Adrenal gland (tissue), 9 donors: ENCODE measurements at regions not wholly inside any gene's neighbourhood (a gene's known extent, or its start where the extent isn't known, plus 50 kb on each side); places are given as distances from the start of the nearest gene placed in this dataset.

Experiments
- DNase-seq, 7 donors: peaks; one replicate each; pipeline ENCODE4 v3.0.0-alpha.2; 2019 to 2020
- H3K27ac ChIP-seq, 5 donors: fragments of 200-600 bp; sonication (generic) in 4 of 5; 1 replicate in 3 of 5; 2 replicates in 2 of 5; pipeline versions ENCODE4 v1.5.1 to v1.8.0; 2016 to 2020; ENCODE audit warnings: mild to moderate bottlenecking in 1 of 5
- H3K27me3 ChIP-seq: fragments of 200-600 bp; 2 replicates; pipeline ENCODE4 v1.8.0; 2021
- H3K36me3 ChIP-seq, 2 donors: fragments of 200-600 bp; replicated peaks in 1 of 2; 1 replicate in 1 of 2; 2 replicates in 1 of 2; pipeline versions ENCODE4 v1.5.1 to v1.8.0; 2018 to 2022
- H3K4me1 ChIP-seq, 2 donors: fragments of 200-600 bp; replicated peaks in 1 of 2; 1 replicate in 1 of 2; 2 replicates in 1 of 2; pipeline versions ENCODE4 v1.5.1 to v1.8.0; 2018 to 2021
- H3K4me3 ChIP-seq, 4 donors: fragments of 200-600 bp; sonication (generic) in 3 of 4; one replicate each; pipeline ENCODE4 v1.5.1; 2016 to 2018
- H3K9me3 ChIP-seq, 3 donors: fragments of 200-600 bp; sonication (generic) in 1 of 3; replicated peaks in 1 of 3; 1 replicate in 2 of 3; 2 replicates in 1 of 3; pipeline versions ENCODE4 v1.5.1 to v1.8.0; 2016 to 2021
- CTCF ChIP-seq, 6 experiments: fragments of 450-650 bp in 4 of 6; fragments of 200-600 bp in 2 of 6; sonication (generic) in 1 of 6; IDR thresholded peaks; 1 replicate in 5 of 6; 2 replicates in 1 of 6; pipeline versions ENCODE4 v1.5.1 to v1.8.0; 2016 to 2021; ENCODE audit warnings: antibody characterized with exemption in 6 of 6, mild to moderate bottlenecking in 2 of 6, moderate library complexity in 1 of 6
- POLR2A ChIP-seq, 2 donors: fragments of 450-650 bp; IDR thresholded peaks; one replicate each; pipeline ENCODE4 v1.6.1; 2017; ENCODE audit warnings: antibody characterized with exemption in 2 of 2, mild to moderate bottlenecking in 2 of 2, moderate library complexity in 1 of 2
- whole genome bisulfite sequencing, 4 donors: extraction: QIAGEN DNeasy Blood & Tissue Kit in 2 of 4; methylation state at CpG; one replicate each; pipeline versions ENCODE4 v1.1.5 to v1.1.7; 2013 to 2017; 5-methylcytosine and 5-hydroxymethylcytosine counted together
- intact Hi-C, 2 donors: fragments of 100-400 bp; cut with DNase I; formaldehyde crosslinking; loops; one replicate each; pipeline versions ENCODE4 v1.14.1 to v1.15.0; 2022 to 2023
- donor health status: healthy with polysubstance abuse.
- donor health status: Bipolar disorder and iron deficiency.
- donor health status: DM: yes; HTN: yes; CAD: no.
- donor health status: DM: no; HTN: no; CAD: no.
- donor health status: DM: no; HTN: no; CAD: no.

- intact Hi-C loops: no loop called here
- Histone ChIP-seq H3K4me3 (no peak overlapping the region), H3K36me3 (no peaks in the 10 kb centered on the region), H3K27me3 (no peaks in the 10 kb centered on the region), H3K9me3 (no peaks in the 10 kb centered on the region), H3K4me1 (no peaks in the 10 kb centered on the region), H3K27ac (no peak overlapping the region)
- 68 to 81% (median 73%) methylated on average over 10 to 17 of the region's 17 CpGs for WGBS, 4 donors
- DNase-seq: no peak
- TF ChIP-seq POLR2A (IDR thresholded peaks at IDR 0.05) (no peak), CTCF (IDR thresholded peaks at IDR 0.05) (no peak)
These were observed 204.5 kb upstream of the CXCL12 start for GRCh38 chr10:44589181-44589943.

- Histone ChIP-seq H3K27ac (no peak overlapping the region), H3K4me1 (no peaks in the 10 kb centered on the region), H3K9me3 (no peaks in the 10 kb centered on the region), H3K27me3 (no peaks in the 10 kb centered on the region), H3K4me3 (no peak overlapping the region), H3K36me3 (no peaks in the 10 kb centered on the region)
- TF ChIP-seq CTCF (IDR thresholded peaks at IDR 0.05) (no peak), POLR2A (IDR thresholded peaks at IDR 0.05) (no peak)
- WGBS, 4 donors: 67 to 77% (median 72%) methylated on average over 5 of the region's 5 CpGs
- no peak for DNase-seq
- intact Hi-C loops: no loop called here
These were observed 205.1 kb upstream of the CXCL12 start for GRCh38 chr10:44589944-44590449.

- H3K9me3 ChIP-seq: no peaks in the 10 kb centered on the region
- no peak for DNase-seq
- no peak for TF ChIP-seq POLR2A (IDR thresholded peaks at IDR 0.05)
- H3K27me3 ChIP-seq: no peaks in the 10 kb centered on the region
- intact Hi-C loops: no loop called here
- H3K4me3 ChIP-seq: no peak overlapping the region
- 19 to 29% (median 23%) methylated on average over 1 of the region's 1 CpG for WGBS, 4 donors
- H3K27ac ChIP-seq: no peak overlapping the region
- no peaks in the 10 kb centered on the region for H3K36me3 ChIP-seq
- H3K4me1 ChIP-seq: no peaks in the 10 kb centered on the region
These were observed 207.0 kb upstream of the CXCL12 start for GRCh38 chr10:44591911-44592310.

- H3K4me1 ChIP-seq: no peaks in the 10 kb centered on the region
- DNase-seq: no peak
- TF ChIP-seq CTCF (IDR thresholded peaks at IDR 0.05): no peak
- TF ChIP-seq POLR2A (IDR thresholded peaks at IDR 0.05): no peak
- no peaks in the 10 kb centered on the region for H3K27me3 ChIP-seq
- no peaks in the 10 kb centered on the region for H3K36me3 ChIP-seq
- H3K9me3 ChIP-seq: no peaks in the 10 kb centered on the region
- intact Hi-C loops: no loop called here
- WGBS, 4 donors: 58 to 72% (median 67%) methylated on average over 3 to 7 of the region's 7 CpGs
- no peak overlapping the region for H3K4me3 ChIP-seq
- H3K27ac ChIP-seq: no peak overlapping the region
These were observed 209.1 kb upstream of the CXCL12 start for GRCh38 chr10:44593952-44594351.

GRCh38 chr10:44607116-44607515 lies 222.2 kb upstream of the CXCL12 start:
- H3K36me3 ChIP-seq: no peaks in the 10 kb centered on the region
- intact Hi-C loops: no loop called here
- peaks cover 5% of the 10 kb centered on the region for H3K27me3 ChIP-seq
- no peaks in the 10 kb centered on the region for H3K9me3 ChIP-seq
- no peak overlapping the region for H3K27ac ChIP-seq
- TF ChIP-seq CTCF (IDR thresholded peaks at IDR 0.05) (no peak), POLR2A (IDR thresholded peaks at IDR 0.05) (no peak)
- H3K4me3 ChIP-seq: no peak overlapping the region
- no peaks in the 10 kb centered on the region for H3K4me1 ChIP-seq
- DNase-seq: no peak
- 83 to 91% (median 91%) methylated on average over 1 of the region's 1 CpG for WGBS, 4 donors
